Fibroblast of skin of scalp (primary cell): ENCODE measurements at regions not wholly inside any gene's neighbourhood (a gene's known extent, or its start where the extent isn't known, plus 50 kb on each side); places are given as distances from the start of the nearest gene placed in this dataset.
A peak's percentile ranks its signal among the peaks of the same experiment; 100 is the strongest.
"Not testable (repeated sequence)": the region's sequence is repeated elsewhere in the genome, so short reads cannot be mapped to it uniquely, and the experiment has no call there.

Experiments used
- DNase-seq: peaks from one replicate; pipeline ENCODE4 v3.0.0-alpha.2; 2013

GRCh38 chr13:65353951-65354350, 1876.2 kb downstream of the PCDH9 start:
- no peak for DNase-seq

GRCh38 chr13:65353150-65353549, 1877.0 kb downstream of the PCDH9 start:
- not testable (repeated sequence) for DNase-seq

- DNase-seq: no peak
Measured at GRCh38 chr13:65347420-65348030, 1882.6 kb downstream of the PCDH9 start.

GRCh38 chr13:65343898-65344663, 1886.1 kb downstream of the PCDH9 start:
- no peak for DNase-seq

GRCh38 chr13:65342541-65343337, 1887.4 kb downstream of the PCDH9 start:
- DNase-seq: no peak

GRCh38 chr13:65339241-65339640, 1890.9 kb downstream of the PCDH9 start:
- DNase-seq: peak; percentile 45

GRCh38 chr13:65336916-65337315, 1893.2 kb downstream of the PCDH9 start:
- peak; percentile 71 for DNase-seq

- DNase-seq: no peak
Measured at GRCh38 chr13:65336087-65336749, 1893.9 kb downstream of the PCDH9 start.

GRCh38 chr13:65330691-65331090, 1899.4 kb downstream of the PCDH9 start:
- no peak for DNase-seq

- no peak for DNase-seq
Measured at GRCh38 chr13:65330287-65330686, 1899.8 kb downstream of the PCDH9 start.

- DNase-seq: not testable (repeated sequence)
Measured at GRCh38 chr13:65323192-65323591, 1906.9 kb downstream of the PCDH9 start.

- not testable (repeated sequence) for DNase-seq
Measured at GRCh38 chr13:65321423-65321822, 1908.7 kb downstream of the PCDH9 start.

GRCh38 chr13:65314008-65314407, 1916.1 kb downstream of the PCDH9 start:
- no peak for DNase-seq

GRCh38 chr13:65310663-65311328, 1919.3 kb downstream of the PCDH9 start:
- no peak for DNase-seq

- no peak for DNase-seq
Measured at GRCh38 chr13:65309906-65310305, 1920.2 kb downstream of the PCDH9 start.

GRCh38 chr13:65308729-65309128, 1921.4 kb downstream of the PCDH9 start:
- DNase-seq: not testable (repeated sequence)

GRCh38 chr13:65307056-65307455, 1923.1 kb downstream of the PCDH9 start:
- no peak for DNase-seq

GRCh38 chr13:65302691-65303090, 1927.4 kb downstream of the PCDH9 start:
- DNase-seq: no peak

GRCh38 chr13:65301506-65301905, 1928.6 kb downstream of the PCDH9 start:
- no peak for DNase-seq

GRCh38 chr13:65300220-65300619, 1929.9 kb downstream of the PCDH9 start:
- DNase-seq: no peak

GRCh38 chr13:65293530-65294198, 1936.5 kb downstream of the PCDH9 start:
- no peak for DNase-seq

GRCh38 chr13:65292488-65292901, 1937.6 kb downstream of the PCDH9 start:
- peak; percentile 84 for DNase-seq
